ENCODE measurements at regions not wholly inside any gene's neighbourhood (a gene's known extent, or its start where the extent isn't known, plus 50 kb on each side); places are given as distances from the start of the nearest gene placed in this dataset.

GRCh38 chr4:19324184-19324583 lies 927.5 kb upstream of the SLIT2 start:
- no peak overlapping the region for H3K4me3 ChIP-seq (ENCODE audit: low read depth, low read length)
- no peak for DNase-seq (ENCODE audit: low read depth)
- TF ChIP-seq CTCF (conservative IDR thresholded peaks at IDR 0.05; ENCODE audit: low read depth, low read length): no peak

GRCh38 chr4:19319607-19320006 lies 932.1 kb upstream of the SLIT2 start:
- no peak for DNase-seq (ENCODE audit: low read depth)

GRCh38 chr4:19317377-19317776 lies 934.3 kb upstream of the SLIT2 start:
- no peak for TF ChIP-seq CTCF (conservative IDR thresholded peaks at IDR 0.05; ENCODE audit: low read depth, low read length)
- H3K4me3 ChIP-seq (ENCODE audit: low read depth, low read length): no peak overlapping the region
- DNase-seq (ENCODE audit: low read depth): no peak

More at GRCh38 chr4:19319607-19320006, 932.1 kb upstream of the SLIT2 start:
- no peak for TF ChIP-seq CTCF (conservative IDR thresholded peaks at IDR 0.05; ENCODE audit: low read depth, low read length)
- H3K4me3 ChIP-seq (ENCODE audit: low read depth, low read length): no peak overlapping the region

GRCh38 chr4:19314116-19314515 lies 937.6 kb upstream of the SLIT2 start:
- no peak for DNase-seq (ENCODE audit: low read depth)
- H3K4me3 ChIP-seq (ENCODE audit: low read depth, low read length): no peak overlapping the region
- TF ChIP-seq CTCF (conservative IDR thresholded peaks at IDR 0.05; ENCODE audit: low read depth, low read length): no peak

- no peak overlapping the region for H3K4me3 ChIP-seq (ENCODE audit: low read depth, low read length)
- TF ChIP-seq CTCF (conservative IDR thresholded peaks at IDR 0.05; ENCODE audit: low read depth, low read length): peak; percentile 65
- DNase-seq (ENCODE audit: low read depth): peak; percentile 86
These were observed 942.3 kb upstream of the SLIT2 start for GRCh38 chr4:19309378-19309777.

GRCh38 chr4:19304028-19304427 lies 947.7 kb upstream of the SLIT2 start:
- peak; percentile 23 for DNase-seq (ENCODE audit: low read depth)
- no peak for TF ChIP-seq CTCF (conservative IDR thresholded peaks at IDR 0.05; ENCODE audit: low read depth, low read length)
- H3K4me3 ChIP-seq (ENCODE audit: low read depth, low read length): no peak overlapping the region

GRCh38 chr4:19301527-19301926 lies 950.2 kb upstream of the SLIT2 start:
- no peak for TF ChIP-seq CTCF (conservative IDR thresholded peaks at IDR 0.05; ENCODE audit: low read depth, low read length)
- DNase-seq (ENCODE audit: low read depth): peak; percentile 62
- no peak overlapping the region for H3K4me3 ChIP-seq (ENCODE audit: low read depth, low read length)

Measured in choroid plexus epithelial cell (primary cell).